Ishikawa (cell line): ENCODE measurements at regions not wholly inside any gene's neighbourhood (a gene's known extent, or its start where the extent isn't known, plus 50 kb on each side); places are given as distances from the start of the nearest gene placed in this dataset.

ENCODE experiments used
- CEBPB ChIP-seq: IDR thresholded peaks from 2 replicates; pipeline ENCODE4 v1.6.1; 2012
- CREB1 ChIP-seq: IDR thresholded peaks from 2 replicates; pipeline ENCODE4 v1.6.1; 2012; ENCODE audit warnings: low read depth
- EGR1 ChIP-seq: IDR thresholded peaks from 2 replicates; pipeline ENCODE4 v1.6.1; 2012
- EP300 ChIP-seq: IDR thresholded peaks from 2 replicates; pipeline ENCODE4 v1.6.1; 2012; ENCODE audit warnings: borderline replicate concordance
- FOXM1 ChIP-seq: IDR thresholded peaks from 2 replicates; pipeline ENCODE4 v1.6.1; 2012; ENCODE audit warnings: low read depth, borderline replicate concordance
- NFIC ChIP-seq: IDR thresholded peaks from 2 replicates; pipeline ENCODE4 v1.6.1; 2012
- RAD21 ChIP-seq: IDR thresholded peaks from 2 replicates; pipeline ENCODE4 v1.6.1; 2012; ENCODE audit warnings: low read depth
- TAF1 ChIP-seq: IDR thresholded peaks from 2 replicates; pipeline ENCODE4 v1.6.1; 2012; ENCODE audit warnings: low read depth, mild to moderate bottlenecking
- TCF12 ChIP-seq: IDR thresholded peaks from 2 replicates; pipeline ENCODE4 v1.6.1; 2012; ENCODE audit warnings: low read depth
- TEAD4 ChIP-seq: IDR thresholded peaks from 2 replicates; pipeline ENCODE4 v1.6.1; 2012
- YY1 ChIP-seq: IDR thresholded peaks from 2 replicates; pipeline ENCODE4 v1.6.1; 2012; ENCODE audit warnings: low read depth
- ZBTB7A ChIP-seq: IDR thresholded peaks from 2 replicates; pipeline ENCODE4 v1.6.1; 2012; ENCODE audit warnings: low read depth
- TF ChIP-seq, protein P1 (sequence below): IDR thresholded peaks from 2 replicates; pipeline ENCODE4 v1.6.1; 2012
- TF ChIP-seq, protein P2 (sequence below): IDR thresholded peaks from 2 replicates; pipeline ENCODE4 v1.6.1; 2012; ENCODE audit warnings: low read depth, mild to moderate bottlenecking
- TF ChIP-seq, protein P3 (sequence below): IDR thresholded peaks from 2 replicates; pipeline ENCODE4 v1.6.1; 2012

DNA sequence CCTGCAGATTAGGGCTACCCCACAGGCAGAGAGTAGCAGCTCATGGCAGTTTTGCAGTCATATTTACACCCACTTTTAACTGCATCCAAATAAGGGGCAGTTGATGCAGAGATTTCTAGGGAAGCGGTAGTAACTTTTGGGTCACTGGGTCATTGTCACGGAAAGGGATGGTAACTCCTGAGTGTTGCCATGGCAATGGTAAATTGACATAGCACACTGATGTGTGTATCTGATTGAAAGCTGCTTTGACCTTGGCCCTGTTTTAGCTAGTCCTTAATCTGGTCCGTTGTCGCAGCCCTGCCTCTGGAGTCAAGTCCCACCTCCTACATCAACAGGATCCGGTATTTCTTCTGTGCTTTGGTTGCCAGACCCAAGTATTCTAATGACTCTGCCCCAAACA lies 199.1 kb upstream of the TCF21 start:
- TF ChIP-seq CREB1: no peak
- TF ChIP-seq EP300: no peak
- no peak for TF ChIP-seq CEBPB
- no peak for TF ChIP-seq RAD21
- TF ChIP-seq TAF1: no peak

DNA sequence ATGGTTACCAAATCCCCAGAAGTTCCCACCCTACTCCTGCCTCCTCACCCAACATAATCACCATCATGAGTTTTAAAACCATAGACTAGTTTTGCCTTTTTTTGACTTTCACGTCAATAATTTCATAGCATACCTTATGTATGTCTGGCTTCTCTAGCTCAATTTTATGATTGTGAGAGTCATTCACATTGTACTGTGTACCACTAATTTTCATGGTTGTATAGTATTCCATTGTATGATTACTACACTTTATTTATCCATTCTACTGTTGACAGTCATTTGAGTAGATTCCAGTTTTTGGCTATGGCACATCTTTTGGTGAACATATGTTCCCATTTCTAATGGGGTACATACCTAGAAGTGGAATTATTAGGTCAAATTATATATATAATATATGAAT lies 195.3 kb upstream of the TCF21 start:
- TF ChIP-seq, protein P1, sequence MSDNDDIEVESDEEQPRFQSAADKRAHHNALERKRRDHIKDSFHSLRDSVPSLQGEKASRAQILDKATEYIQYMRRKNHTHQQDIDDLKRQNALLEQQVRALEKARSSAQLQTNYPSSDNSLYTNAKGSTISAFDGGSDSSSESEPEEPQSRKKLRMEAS: no peak

DNA sequence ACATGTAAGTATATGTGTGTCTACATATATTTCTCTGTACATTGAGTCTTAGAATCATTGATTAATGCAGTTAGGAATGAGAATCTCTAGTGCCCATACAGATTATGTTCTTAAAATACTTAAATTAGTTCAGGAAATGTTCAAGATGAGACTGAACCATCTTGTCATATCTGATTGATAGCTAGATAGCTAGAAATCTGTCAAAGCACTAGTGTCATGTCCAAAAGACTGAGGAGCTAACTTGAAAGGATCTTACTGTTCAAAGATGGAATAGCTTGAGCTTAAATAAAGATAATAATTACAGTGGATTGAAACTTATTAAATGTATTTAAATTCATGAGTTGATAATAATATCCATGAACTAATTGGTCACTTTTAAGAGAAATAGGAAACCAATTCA lies 191.7 kb upstream of the TCF21 start:
- TF ChIP-seq YY1 (no peak), CEBPB (no peak), TCF12 (no peak), FOXM1 (no peak), EP300 (no peak), TAF1 (no peak), EGR1 (no peak), TEAD4 (no peak), CREB1 (no peak)
- TF ChIP-seq, protein P1: no peak
- TF ChIP-seq, protein P2, sequence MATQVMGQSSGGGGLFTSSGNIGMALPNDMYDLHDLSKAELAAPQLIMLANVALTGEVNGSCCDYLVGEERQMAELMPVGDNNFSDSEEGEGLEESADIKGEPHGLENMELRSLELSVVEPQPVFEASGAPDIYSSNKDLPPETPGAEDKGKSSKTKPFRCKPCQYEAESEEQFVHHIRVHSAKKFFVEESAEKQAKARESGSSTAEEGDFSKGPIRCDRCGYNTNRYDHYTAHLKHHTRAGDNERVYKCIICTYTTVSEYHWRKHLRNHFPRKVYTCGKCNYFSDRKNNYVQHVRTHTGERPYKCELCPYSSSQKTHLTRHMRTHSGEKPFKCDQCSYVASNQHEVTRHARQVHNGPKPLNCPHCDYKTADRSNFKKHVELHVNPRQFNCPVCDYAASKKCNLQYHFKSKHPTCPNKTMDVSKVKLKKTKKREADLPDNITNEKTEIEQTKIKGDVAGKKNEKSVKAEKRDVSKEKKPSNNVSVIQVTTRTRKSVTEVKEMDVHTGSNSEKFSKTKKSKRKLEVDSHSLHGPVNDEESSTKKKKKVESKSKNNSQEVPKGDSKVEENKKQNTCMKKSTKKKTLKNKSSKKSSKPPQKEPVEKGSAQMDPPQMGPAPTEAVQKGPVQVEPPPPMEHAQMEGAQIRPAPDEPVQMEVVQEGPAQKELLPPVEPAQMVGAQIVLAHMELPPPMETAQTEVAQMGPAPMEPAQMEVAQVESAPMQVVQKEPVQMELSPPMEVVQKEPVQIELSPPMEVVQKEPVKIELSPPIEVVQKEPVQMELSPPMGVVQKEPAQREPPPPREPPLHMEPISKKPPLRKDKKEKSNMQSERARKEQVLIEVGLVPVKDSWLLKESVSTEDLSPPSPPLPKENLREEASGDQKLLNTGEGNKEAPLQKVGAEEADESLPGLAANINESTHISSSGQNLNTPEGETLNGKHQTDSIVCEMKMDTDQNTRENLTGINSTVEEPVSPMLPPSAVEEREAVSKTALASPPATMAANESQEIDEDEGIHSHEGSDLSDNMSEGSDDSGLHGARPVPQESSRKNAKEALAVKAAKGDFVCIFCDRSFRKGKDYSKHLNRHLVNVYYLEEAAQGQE: no peak
- TF ChIP-seq, protein P3, sequence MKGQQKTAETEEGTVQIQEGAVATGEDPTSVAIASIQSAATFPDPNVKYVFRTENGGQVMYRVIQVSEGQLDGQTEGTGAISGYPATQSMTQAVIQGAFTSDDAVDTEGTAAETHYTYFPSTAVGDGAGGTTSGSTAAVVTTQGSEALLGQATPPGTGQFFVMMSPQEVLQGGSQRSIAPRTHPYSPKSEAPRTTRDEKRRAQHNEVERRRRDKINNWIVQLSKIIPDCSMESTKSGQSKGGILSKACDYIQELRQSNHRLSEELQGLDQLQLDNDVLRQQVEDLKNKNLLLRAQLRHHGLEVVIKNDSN: no peak

DNA sequence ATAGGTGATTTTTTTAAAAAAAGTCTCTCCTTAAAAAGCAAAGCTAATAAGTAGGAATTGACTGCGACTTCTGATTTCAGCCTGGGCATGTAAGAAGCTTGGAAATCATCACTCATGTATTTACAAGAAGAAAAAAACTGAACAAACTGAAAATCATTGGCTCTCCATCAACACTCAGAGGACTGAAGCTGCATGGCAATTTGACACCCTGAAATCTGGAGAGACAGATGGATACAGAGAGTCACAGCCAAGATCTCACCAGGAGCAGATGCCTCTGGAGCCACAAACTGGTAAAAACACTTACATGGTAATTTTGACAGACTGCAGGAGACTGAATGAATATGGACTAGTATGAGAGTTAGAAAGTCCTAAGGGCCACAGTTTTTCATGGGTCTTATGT lies 191.2 kb upstream of the TCF21 start:
- no peak for TF ChIP-seq TAF1
- TF ChIP-seq CREB1: no peak

DNA sequence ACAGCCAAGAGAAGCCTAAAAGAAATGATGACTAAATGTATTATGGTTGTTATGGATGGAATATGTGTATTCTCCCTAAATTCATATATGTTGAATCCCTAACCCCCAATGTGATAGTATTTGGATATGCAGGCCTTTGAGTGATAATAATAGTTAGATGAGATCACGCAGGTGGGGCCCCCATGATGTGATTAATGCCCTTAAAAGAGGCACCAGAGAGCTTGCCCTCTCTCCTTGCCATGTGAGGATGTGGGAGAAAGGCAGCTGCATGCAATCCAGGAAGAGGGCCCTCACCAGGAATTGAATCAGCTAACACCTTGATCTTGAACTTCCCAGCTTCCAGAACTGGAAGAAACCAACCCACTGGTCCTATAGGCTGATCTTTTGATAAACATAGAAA lies 190.6 kb upstream of the TCF21 start:
- TF ChIP-seq CEBPB (no peak), YY1 (no peak), TEAD4 (no peak), TAF1 (no peak), TCF12 (no peak), FOXM1 (no peak), EGR1 (no peak), EP300 (no peak), RAD21 (no peak), CREB1 (no peak), NFIC (no peak), ZBTB7A (no peak)
- TF ChIP-seq, protein P2: no peak
- TF ChIP-seq, protein P1: no peak
- TF ChIP-seq, protein P3: no peak

DNA sequence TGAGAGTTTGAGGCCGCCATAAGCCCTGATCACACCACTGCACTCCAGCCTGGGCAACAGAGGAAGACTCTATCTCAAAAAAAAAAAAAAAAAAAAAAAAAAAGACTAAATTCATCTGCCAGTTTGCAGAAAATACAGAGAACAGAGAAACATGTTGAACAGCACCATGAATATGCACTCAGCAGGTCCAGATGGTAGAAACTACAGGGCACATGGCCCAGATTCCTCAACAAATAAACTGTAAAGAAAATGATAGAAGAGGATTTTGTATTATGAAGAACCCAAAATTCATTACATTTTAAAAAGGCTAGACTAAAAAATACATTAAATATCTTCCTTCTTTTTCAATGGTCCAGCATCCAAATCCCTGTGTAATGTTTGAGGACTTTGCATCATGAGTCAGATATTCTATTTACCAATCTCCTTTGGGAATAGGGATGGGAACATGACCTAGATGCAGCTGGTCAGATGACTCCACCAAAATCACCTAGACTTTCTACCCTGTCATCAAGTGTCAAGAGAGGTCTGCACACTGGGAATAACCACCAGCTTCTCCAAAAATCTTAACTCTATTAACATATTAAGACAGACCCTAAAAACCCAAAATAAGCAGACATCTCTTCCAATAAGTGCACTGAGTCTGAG lies 189.1 kb upstream of the TCF21 start:
- TF ChIP-seq CREB1 (no peak), CEBPB (no peak), TEAD4 (no peak), YY1 (no peak), NFIC (no peak), RAD21 (no peak), TAF1 (no peak), EGR1 (no peak), FOXM1 (no peak), ZBTB7A (no peak), TCF12 (no peak), EP300 (no peak)
- TF ChIP-seq, protein P1: no peak
- TF ChIP-seq, protein P2: no peak
- TF ChIP-seq, protein P3: no peak
